GM13976 (cell line): ENCODE measurements at regions not wholly inside any gene's neighbourhood (a gene's known extent, or its start where the extent isn't known, plus 50 kb on each side); places are given as distances from the start of the nearest gene placed in this dataset.

Experiments used
- DNase-seq: peaks from one replicate; pipeline ENCODE4 v3.0.0; 2012; ENCODE audit warnings: low spot score
- CTCF ChIP-seq: IDR thresholded peaks from 2 replicates; pipeline ENCODE4 v1.5.1; 2012; ENCODE audit warnings: borderline replicate concordance, mild to moderate bottlenecking; ENCODE audit not compliant: insufficient read depth; ENCODE audit errors: extremely low read depth, missing control alignments, control extremely low read depth
- in situ Hi-C: fragments of 300-500 bp; cut with MboI; formaldehyde crosslinking; loops from one replicate; pipeline ENCODE4 v1.12.0; 2022; ENCODE audit warnings: low sequenced_read_pairs, mixed read lengths, inconsistent platforms; ENCODE audit not compliant: unreplicated experiment

- TF ChIP-seq CTCF = no peak
- no peak for DNase-seq
- in situ Hi-C loops = loop anchor here (25.0 kb wide), 1 partner anchor 1552 kb away; no protein-coding TSS in a partner anchor
These were observed 585.6 kb downstream of the ETNK1 start for GRCh38 chr12:23210573-23210972.

GRCh38 chr12:23211384-23212320, 586.7 kb downstream of the ETNK1 start:
- in situ Hi-C loops = loop anchor here (25.0 kb wide), 1 partner anchor 1551 kb away; no protein-coding TSS in a partner anchor
- DNase-seq = no peak
- no peak for TF ChIP-seq CTCF

- no peak for DNase-seq
- TF ChIP-seq CTCF = no peak
- in situ Hi-C loops = loop anchor here (25.0 kb wide), 1 partner anchor 1545 kb away; no protein-coding TSS in a partner anchor
These were observed 592.2 kb downstream of the ETNK1 start for GRCh38 chr12:23217158-23217557.

GRCh38 chr12:23217667-23218066, 592.7 kb downstream of the ETNK1 start:
- in situ Hi-C loops = loop anchor here (25.0 kb wide), 1 partner anchor 1545 kb away; no protein-coding TSS in a partner anchor

GRCh38 chr12:23221066-23221465, 596.1 kb downstream of the ETNK1 start:
- DNase-seq = no peak
- no peak for TF ChIP-seq CTCF
- in situ Hi-C loops = loop anchor here (25.0 kb wide), 1 partner anchor 1541 kb away; no protein-coding TSS in a partner anchor

More at GRCh38 chr12:23217667-23218066, 592.7 kb downstream of the ETNK1 start:
- no peak for DNase-seq
- TF ChIP-seq CTCF = no peak

- in situ Hi-C loops = loop anchor here (25.0 kb wide), 1 partner anchor 1540 kb away; no protein-coding TSS in a partner anchor
- no peak for TF ChIP-seq CTCF
- DNase-seq = no peak
These were observed 597.0 kb downstream of the ETNK1 start for GRCh38 chr12:23221926-23222325.
